H1 (cell line): ENCODE measurements at regions not wholly inside any gene's neighbourhood (a gene's known extent, or its start where the extent isn't known, plus 50 kb on each side); places are given as distances from the start of the nearest gene placed in this dataset.

Experiments used
- FOSL1 ChIP-seq: IDR thresholded peaks from 2 replicates; pipeline ENCODE4 v1.6.1; 2011; ENCODE audit warnings: mild to moderate bottlenecking, low read depth, low read length, moderate library complexity; ENCODE audit not compliant: insufficient read depth
- KDM5A ChIP-seq: fragments of 200-600 bp; IDR thresholded peaks from 2 replicates; pipeline ENCODE4 v1.7.1; 2012; ENCODE audit warnings: mild to moderate bottlenecking, low read length, inconsistent platforms, mixed read lengths
- RXRA ChIP-seq: IDR thresholded peaks from 2 replicates; pipeline ENCODE4 v1.6.1; 2011; ENCODE audit warnings: low read depth, mild to moderate bottlenecking, low read length, moderate library complexity; ENCODE audit not compliant: insufficient read depth

GRCh38 chr4:135236048-135236447 is 1034.5 kb upstream of the PABPC4L start (continued):
- TF ChIP-seq FOSL1 (no peak), RXRA (no peak), KDM5A (no peak)
